T-cell (primary cell): ENCODE measurements at regions not wholly inside any gene's neighbourhood (a gene's known extent, or its start where the extent isn't known, plus 50 kb on each side); places are given as distances from the start of the nearest gene placed in this dataset.

ENCODE experiments used
- ATAC-seq, 4 experiments: fragments of 200-7000 bp in 3 of 4; fragments of 150-1000 bp in 1 of 4; cut with Tn5 transposase; replicated peaks in 1 of 4; 1 replicate in 3 of 4; 2 replicates in 1 of 4; pipeline ENCODE4 v1.10.0; 2021; ENCODE audit warnings: moderate library complexity in 3 of 4, mild to moderate bottlenecking in 2 of 4, moderate number of reproducible peaks in 1 of 4
- CTCF ChIA-PET, 2 donors: fragments of 300-600 bp; sonication (Branson Sonifier 250); formaldehyde crosslinking; loops; one replicate each; lab custom pipeline; 2022; ENCODE audit warnings: antibody characterized with exemption in 2 of 2; lab: Charles Lee
- POLR2A ChIA-PET, 2 donors: fragments of 300-600 bp; sonication (Branson Sonifier 250); formaldehyde crosslinking; loops; one replicate each; lab custom pipeline; 2022; ENCODE audit warnings: antibody characterized with exemption in 2 of 2; lab: Charles Lee
- DNase-seq, 35 experiments: peaks; one replicate each; pipeline versions ENCODE4 v3.0.0 to v3.0.0-alpha.2; 2013 to 2023
- H3K27ac ChIP-seq: one replicate; pipeline ENCODE4 v1.5.1; 2013; ENCODE audit warnings: low read length
- H3K27me3 ChIP-seq, 2 experiments: replicated peaks in 1 of 2; 1 replicate in 1 of 2; 2 replicates in 1 of 2; pipeline versions ENCODE4 v1.6.1 to v1.7.0; 2013; ENCODE audit warnings: low read length in 1 of 2, mixed read lengths in 1 of 2; ENCODE audit not compliant: control insufficient read depth in 2 of 2, insufficient read depth in 2 of 2; ENCODE audit errors: extremely low read depth in 1 of 2
- H3K36me3 ChIP-seq, 2 donors: 1 replicate in 1 of 2; 2 replicates in 1 of 2; pipeline versions ENCODE4 v1.6.1 to v1.7.0; 2013; ENCODE audit warnings: low read length in 1 of 2; ENCODE audit not compliant: control insufficient read depth in 2 of 2, insufficient read depth in 1 of 2; ENCODE audit errors: extremely low read depth in 1 of 2
- H3K4me1 ChIP-seq, 2 experiments: 1 replicate in 1 of 2; 2 replicates in 1 of 2; pipeline versions ENCODE4 v1.6.1 to v1.7.0; 2013; ENCODE audit warnings: low read length in 2 of 2, mixed read lengths in 1 of 2; ENCODE audit not compliant: insufficient read depth in 2 of 2, control insufficient read depth in 1 of 2; ENCODE audit errors: extremely low read depth in 1 of 2
- H3K4me3 ChIP-seq, 2 donors: 1 replicate in 1 of 2; 2 replicates in 1 of 2; pipeline versions ENCODE4 v1.5.1 to v1.7.0; 2013; ENCODE audit warnings: mild to moderate bottlenecking in 2 of 2, low read length in 1 of 2, moderate library complexity in 1 of 2; ENCODE audit not compliant: control insufficient read depth in 1 of 2; ENCODE audit errors: extremely low read depth in 1 of 2
- H3K9me3 ChIP-seq: 2 replicates; pipeline ENCODE4 v1.7.0; 2013
- H3K27ac Mint-ChIP-seq, 2 donors: one replicate each; pipeline ENCODE4 v1.8.0; 2020 to 2021; ENCODE audit warnings: mild to moderate bottlenecking in 2 of 2, mixed read lengths in 2 of 2
- H3K27me3 Mint-ChIP-seq, 2 donors: one replicate each; pipeline ENCODE4 v1.8.0; 2021 to 2022; ENCODE audit warnings: mixed read lengths in 2 of 2
- H3K36me3 Mint-ChIP-seq: one replicate; pipeline ENCODE4 v1.8.0; 2021; ENCODE audit warnings: mixed read lengths
- H3K4me1 Mint-ChIP-seq, 3 donors: one replicate each; pipeline ENCODE4 v1.8.0; 2020 to 2022; ENCODE audit warnings: mixed read lengths in 3 of 3, mild to moderate bottlenecking in 1 of 3
- H3K4me3 Mint-ChIP-seq, 3 donors: one replicate each; pipeline ENCODE4 v1.8.0; 2020 to 2022; ENCODE audit warnings: mild to moderate bottlenecking in 3 of 3, mixed read lengths in 3 of 3, moderate library complexity in 3 of 3
- H3K9me3 Mint-ChIP-seq, 3 donors: one replicate each; pipeline ENCODE4 v1.8.0; 2020 to 2022; ENCODE audit warnings: mixed read lengths in 3 of 3
- WGBS: methylation state at CpG from one replicate; pipeline ENCODE4 v1.1.5; 2013; ENCODE audit warnings: missing lambda C conversion rate; ENCODE audit not compliant: insufficient coverage; 5-methylcytosine and 5-hydroxymethylcytosine counted together

DNA sequence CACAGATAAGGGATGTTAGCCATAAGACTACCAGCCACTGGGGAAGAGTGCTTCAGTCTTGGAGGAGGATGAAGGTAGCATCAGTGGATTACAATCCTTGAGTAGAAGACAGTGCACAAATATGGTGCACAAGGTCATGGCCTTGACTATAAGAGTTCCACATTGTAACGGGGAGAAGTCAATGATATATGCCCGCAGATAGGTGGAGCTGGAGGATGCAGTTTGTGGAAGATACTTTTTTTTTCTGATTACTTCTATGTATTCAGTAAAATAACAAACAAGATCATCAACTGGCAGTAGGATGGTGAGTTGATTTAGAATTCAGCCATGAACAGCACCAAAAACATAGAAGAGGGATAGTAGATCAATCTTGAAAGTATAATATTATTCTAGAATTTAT lies 926.8 kb upstream of the MIR17HG start:
- no peak overlapping the region for H3K27ac ChIP-seq
- Mint-ChIP-seq H3K27me3 (no peaks in the 10 kb centered on the region), H3K9me3 (peaks cover 10 to 17% (median 15%) of the 10 kb centered on the region in 3 donors), H3K4me3 (no peak overlapping the region), H3K4me1 (no peaks in the 10 kb centered on the region), H3K36me3 (no peaks in the 10 kb centered on the region), H3K27ac (no peak overlapping the region)
- no CpG with 5 or more reads among the region's 2 CpGs for WGBS
- ChIA-PET CTCF (no interaction called here), POLR2A (no interaction called here)
- no peaks in the 10 kb centered on the region for H3K9me3 ChIP-seq
- no peak for DNase-seq
- H3K4me3 ChIP-seq: no peak overlapping the region
- no peaks in the 10 kb centered on the region for H3K27me3 ChIP-seq
- H3K36me3 ChIP-seq: no peaks in the 10 kb centered on the region
- ATAC-seq: no peak
- no peaks in the 10 kb centered on the region for H3K4me1 ChIP-seq

DNA sequence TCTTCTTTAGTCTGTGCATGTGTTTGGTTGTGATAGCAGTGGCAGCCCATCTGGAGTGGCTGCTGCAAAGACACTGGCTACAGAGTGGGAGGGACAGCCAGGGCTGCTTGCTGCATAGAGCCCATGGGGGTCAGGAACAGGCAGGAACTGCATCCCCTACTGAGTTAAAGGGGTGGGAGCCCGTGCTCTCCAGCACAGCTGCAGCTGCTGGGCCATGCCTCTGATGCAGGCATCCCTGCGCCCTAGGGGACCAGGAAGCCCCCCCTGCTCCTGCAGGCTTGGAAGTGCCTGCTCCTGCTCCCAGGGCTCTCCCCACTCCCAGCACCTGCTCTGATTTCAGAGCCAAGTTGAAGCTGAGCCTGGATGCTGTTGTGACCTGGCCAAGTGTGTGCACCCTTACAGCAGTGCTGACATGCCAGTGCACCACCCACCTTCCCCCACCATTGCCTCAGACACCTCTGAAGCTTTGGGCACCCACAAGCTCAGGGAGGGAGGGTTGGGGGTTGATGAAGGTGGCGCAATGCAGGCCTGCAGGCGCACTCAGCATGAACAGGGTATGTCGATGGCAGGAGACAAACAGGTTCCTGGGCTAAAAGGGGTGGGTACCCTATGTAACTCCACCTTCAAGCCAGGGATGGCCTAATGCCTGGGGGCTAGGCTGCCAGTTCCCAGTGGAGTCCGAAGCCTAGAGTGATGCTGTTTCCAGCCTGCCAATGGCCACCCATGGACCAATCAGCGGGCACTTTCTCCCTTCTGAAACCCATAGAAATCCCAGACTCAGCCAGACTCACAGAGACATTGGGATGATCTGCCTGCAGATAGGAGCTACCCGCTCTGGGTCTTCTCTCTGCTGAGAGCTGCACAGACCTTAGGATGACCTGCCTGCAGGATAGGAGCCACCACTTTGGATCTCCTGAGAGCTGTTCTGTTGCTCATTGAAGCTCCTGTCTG lies 919.9 kb upstream of the MIR17HG start:
- H3K27ac ChIP-seq: no peak overlapping the region
- H3K4me1 Mint-ChIP-seq: no peaks in the 10 kb centered on the region
- no peaks in the 10 kb centered on the region for H3K9me3 ChIP-seq
- DNase-seq (no peak), ATAC-seq (no peak)
- CTCF ChIA-PET: interaction anchor here (0.6 kb wide), 2 partner anchors 8 to 20 kb away, joined by 4 to 5 read pairs; no protein-coding TSS in a partner anchor
- H3K4me1 ChIP-seq: no peaks in the 10 kb centered on the region
- no peak overlapping the region for H3K27ac Mint-ChIP-seq
- POLR2A ChIA-PET: no interaction called here
- 56% methylated on average over 6 of the region's 8 CpGs for WGBS
- H3K27me3 Mint-ChIP-seq: no peaks in the 10 kb centered on the region
- H3K36me3 ChIP-seq: no peaks in the 10 kb centered on the region
- no peaks in the 10 kb centered on the region for H3K27me3 ChIP-seq
- H3K36me3 Mint-ChIP-seq: no peaks in the 10 kb centered on the region
- no peak overlapping the region for H3K4me3 Mint-ChIP-seq
- H3K4me3 ChIP-seq: no peak overlapping the region
- peaks cover 4 to 13% (median 5%) of the 10 kb centered on the region in 3 donors for H3K9me3 Mint-ChIP-seq

DNA sequence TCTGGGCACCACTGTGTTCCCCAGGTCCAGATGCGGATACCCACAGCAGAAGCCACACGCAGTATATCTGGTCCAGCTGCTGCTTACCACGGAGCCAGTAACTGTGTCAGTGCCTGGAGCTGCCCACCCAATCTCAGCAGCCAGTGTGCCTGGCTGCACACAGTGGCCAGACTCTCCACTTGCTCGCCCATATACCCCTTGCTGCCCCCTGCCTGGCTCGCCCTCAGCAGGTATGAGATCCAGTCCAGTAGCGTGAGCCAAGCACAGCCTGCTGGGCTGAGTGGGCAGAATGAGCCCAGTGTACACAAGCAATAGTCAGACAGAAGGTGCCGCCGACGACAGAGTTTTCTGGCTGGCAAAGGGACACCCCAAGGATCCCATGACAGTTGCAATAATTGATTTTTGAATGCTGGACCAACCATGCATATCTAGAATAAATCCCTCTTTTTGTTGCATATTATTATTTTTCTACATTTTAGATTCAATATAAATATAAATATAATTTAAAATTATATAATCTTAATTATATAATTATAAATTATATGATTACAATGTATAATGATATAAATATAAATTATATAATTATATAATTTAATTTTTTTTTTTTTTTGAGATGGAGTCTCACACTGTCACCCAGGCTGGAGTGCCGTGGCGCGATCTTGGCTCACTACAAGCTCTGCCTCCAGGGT lies 918.8 kb upstream of the MIR17HG start:
- H3K9me3 ChIP-seq: no peaks in the 10 kb centered on the region
- Mint-ChIP-seq H3K4me1 (no peaks in the 10 kb centered on the region), H3K9me3 (peaks cover 4 to 22% (median 5%) of the 10 kb centered on the region in 3 donors), H3K4me3 (no peak overlapping the region), H3K36me3 (no peaks in the 10 kb centered on the region), H3K27ac (no peak overlapping the region), H3K27me3 (no peaks in the 10 kb centered on the region)
- H3K27ac ChIP-seq: no peak overlapping the region
- H3K4me3 ChIP-seq: no peak overlapping the region
- DNase-seq (no peak), ATAC-seq (no peak)
- no peaks in the 10 kb centered on the region for H3K36me3 ChIP-seq
- WGBS: 88% methylated on average over 12 of the region's 12 CpGs
- H3K4me1 ChIP-seq: no peaks in the 10 kb centered on the region
- ChIA-PET POLR2A (no interaction called here), CTCF (no interaction called here)
- H3K27me3 ChIP-seq: no peaks in the 10 kb centered on the region

DNA sequence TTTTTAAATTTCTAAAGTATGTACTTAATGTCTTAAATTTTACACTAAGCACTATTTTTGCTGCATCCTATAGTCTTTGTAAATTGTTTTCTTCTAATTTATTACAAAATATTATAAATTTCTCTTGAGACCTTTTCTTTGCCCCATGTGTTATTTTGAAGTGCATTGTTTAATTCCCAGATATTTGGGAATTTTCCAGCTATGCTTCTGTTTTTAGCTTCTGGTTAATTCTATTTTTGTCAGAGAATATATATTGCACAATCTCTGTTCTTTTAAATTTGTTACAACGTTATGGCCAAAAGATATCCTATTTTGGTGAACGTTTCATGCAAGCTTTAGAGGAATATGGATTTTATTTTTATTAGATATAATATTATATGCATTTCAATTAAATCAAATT lies 917.4 kb upstream of the MIR17HG start:
- Histone ChIP-seq H3K9me3 (no peaks in the 10 kb centered on the region), H3K27me3 (no peaks in the 10 kb centered on the region), H3K27ac (no peak overlapping the region), H3K4me1 (no peaks in the 10 kb centered on the region), H3K4me3 (no peak overlapping the region), H3K36me3 (no peaks in the 10 kb centered on the region)
- ATAC-seq (no peak), DNase-seq (no peak)
- ChIA-PET POLR2A (no interaction called here), CTCF (no interaction called here)
- H3K9me3 Mint-ChIP-seq: peaks cover 4 to 33% (median 5%) of the 10 kb centered on the region in 3 donors
- whole genome bisulfite sequencing: no CpG with 5 or more reads among the region's 2 CpGs
- no peaks in the 10 kb centered on the region for H3K36me3 Mint-ChIP-seq
- H3K27ac Mint-ChIP-seq: no peak overlapping the region
- no peak overlapping the region for H3K4me3 Mint-ChIP-seq
- no peaks in the 10 kb centered on the region for H3K4me1 Mint-ChIP-seq
- H3K27me3 Mint-ChIP-seq: no peaks in the 10 kb centered on the region

DNA sequence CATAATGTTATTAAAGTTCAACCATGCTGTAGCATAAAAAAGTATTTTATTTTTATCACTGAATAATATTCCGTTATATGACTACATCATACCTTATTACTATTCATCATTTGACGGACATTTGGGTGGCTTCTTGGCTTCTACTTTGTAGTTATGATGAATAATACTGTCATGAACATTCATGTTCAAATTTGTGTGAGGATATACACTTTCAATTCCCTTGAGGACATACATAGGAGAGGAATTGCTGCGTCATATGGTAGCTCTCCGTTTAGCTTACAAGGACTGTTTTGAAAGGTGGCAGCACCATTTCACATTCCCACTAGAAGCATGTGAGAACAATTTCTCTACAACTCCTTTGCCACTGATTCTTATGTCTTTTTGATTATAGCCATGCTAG lies 910.8 kb upstream of the MIR17HG start:
- Mint-ChIP-seq H3K36me3 (no peaks in the 10 kb centered on the region), H3K27ac (no peak overlapping the region), H3K27me3 (no peaks in the 10 kb centered on the region), H3K9me3 (peaks cover 3 to 37% (median 4%) of the 10 kb centered on the region in 3 donors), H3K4me3 (no peak overlapping the region), H3K4me1 (no peaks in the 10 kb centered on the region)
- no peak for DNase-seq
- Histone ChIP-seq H3K4me3 (no peak overlapping the region), H3K27me3 (no peaks in the 10 kb centered on the region), H3K4me1 (no peaks in the 10 kb centered on the region), H3K27ac (no peak overlapping the region), H3K36me3 (no peaks in the 10 kb centered on the region), H3K9me3 (peaks cover 3% of the 10 kb centered on the region)
- no CpG with 5 or more reads among the region's 4 CpGs for WGBS
- no peak for ATAC-seq
- CTCF ChIA-PET: no interaction called here
- POLR2A ChIA-PET: no interaction called here

DNA sequence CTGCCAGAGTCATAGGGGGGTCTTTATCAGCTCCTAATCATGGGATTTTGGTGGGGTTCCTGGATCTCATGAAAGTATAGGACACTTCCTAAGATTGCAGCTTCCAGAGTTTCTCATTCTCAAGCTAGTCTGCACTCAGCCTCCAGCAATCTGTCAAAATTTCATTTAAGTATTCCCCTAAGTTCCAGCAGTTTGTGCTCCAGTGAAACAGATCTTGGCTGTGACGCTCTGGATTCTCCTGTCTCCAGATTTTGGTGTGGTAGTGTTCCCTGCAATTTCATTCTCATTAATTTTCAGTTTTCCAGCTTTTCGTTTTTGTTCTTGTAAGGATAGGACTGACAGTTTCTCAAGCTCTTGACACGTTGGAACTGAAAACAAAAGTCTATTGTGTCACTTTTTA lies 908.9 kb upstream of the MIR17HG start:
- Mint-ChIP-seq H3K9me3 (peaks cover 0 to 31% (median 1%) of the 10 kb centered on the region in 3 donors), H3K27me3 (no peaks in the 10 kb centered on the region), H3K4me3 (no peak overlapping the region), H3K4me1 (no peaks in the 10 kb centered on the region), H3K36me3 (no peaks in the 10 kb centered on the region), H3K27ac (no peak overlapping the region)
- Histone ChIP-seq H3K27ac (no peak overlapping the region), H3K4me1 (no peaks in the 10 kb centered on the region), H3K4me3 (no peak overlapping the region), H3K9me3 (peaks cover 3% of the 10 kb centered on the region), H3K36me3 (no peaks in the 10 kb centered on the region), H3K27me3 (no peaks in the 10 kb centered on the region)
- POLR2A ChIA-PET: no interaction called here
- DNase-seq: no peak
- no CpG with 5 or more reads among the region's 3 CpGs for WGBS
- ATAC-seq: no peak
- CTCF ChIA-PET: interaction anchor here in 1 of 2 donors (0.5 kb wide), 1 partner anchor 1145 kb away, joined by 3 read pairs; no protein-coding TSS in a partner anchor
